ENCODE measurements at regions not wholly inside any gene's neighbourhood (a gene's known extent, or its start where the extent isn't known, plus 50 kb on each side); places are given as distances from the start of the nearest gene placed in this dataset.

GRCh38 chr1:192100686-192101468 is 57.4 kb upstream of the RGS18 start:
- TF ChIP-seq POLR2A (IDR thresholded peaks at IDR 0.05) (no peak), POLR2AphosphoS5 (IDR thresholded peaks at IDR 0.05) (no peak), CTCF (IDR thresholded peaks at IDR 0.05) (no peak), EP300 (IDR thresholded peaks at IDR 0.05) (no peak)

Measured in suprapubic skin (tissue), 4 donors.